HG03066 (cell line): ENCODE measurements at regions not wholly inside any gene's neighbourhood (a gene's known extent, or its start where the extent isn't known, plus 50 kb on each side); places are given as distances from the start of the nearest gene placed in this dataset.
"Not testable (repeated sequence)": the region's sequence is repeated elsewhere in the genome, so short reads cannot be mapped to it uniquely, and the experiment has no call there.

Experiments used
- ATAC-seq: cut with Tn5 transposase; IDR thresholded peaks from one replicate; pipeline ENCODE4 v1.9.1; 2021; ENCODE audit warnings: low read depth; ENCODE audit not compliant: unreplicated experiment

GRCh38 chr21:28334407-28334806 lies 658.3 kb downstream of the LTN1 start:
- no peak for ATAC-seq

GRCh38 chr21:28333578-28334075 lies 659.0 kb downstream of the LTN1 start:
- ATAC-seq: no peak

- no peak for ATAC-seq
Observed at GRCh38 chr21:28332796-28333195, 659.9 kb downstream of the LTN1 start.

- ATAC-seq: no peak
Observed at GRCh38 chr21:28325618-28326017, 667.1 kb downstream of the LTN1 start.

- no peak for ATAC-seq
Observed at GRCh38 chr21:28324690-28325089, 668.0 kb downstream of the LTN1 start.

GRCh38 chr21:28317177-28317950 lies 675.3 kb downstream of the LTN1 start:
- ATAC-seq: no peak

- ATAC-seq: no peak
Observed at GRCh38 chr21:28311411-28312190, 681.1 kb downstream of the LTN1 start.

GRCh38 chr21:28310711-28311110 lies 682.0 kb downstream of the LTN1 start:
- no peak for ATAC-seq

- ATAC-seq: no peak
Observed at GRCh38 chr21:28310171-28310685, 682.4 kb downstream of the LTN1 start.

- ATAC-seq: no peak
Observed at GRCh38 chr21:28309596-28309995, 683.1 kb downstream of the LTN1 start.

GRCh38 chr21:28308516-28308915 lies 684.2 kb downstream of the LTN1 start:
- no peak for ATAC-seq

- ATAC-seq: no peak
Observed at GRCh38 chr21:28299946-28300345, 692.7 kb downstream of the LTN1 start.

GRCh38 chr21:28298251-28298672 lies 694.4 kb downstream of the LTN1 start:
- no peak for ATAC-seq

GRCh38 chr21:28294051-28294450 lies 698.6 kb downstream of the LTN1 start:
- ATAC-seq: no peak

GRCh38 chr21:28283641-28284490 lies 708.8 kb downstream of the LTN1 start:
- no peak for ATAC-seq

GRCh38 chr21:28282833-28283232 lies 709.8 kb downstream of the LTN1 start:
- no peak for ATAC-seq

- not testable (repeated sequence) for ATAC-seq
Observed at GRCh38 chr21:28281357-28281756, 711.3 kb downstream of the LTN1 start.

GRCh38 chr21:28280611-28281010 lies 712.1 kb downstream of the LTN1 start:
- ATAC-seq: no peak

- ATAC-seq: no peak
Observed at GRCh38 chr21:28277324-28277723, 715.4 kb downstream of the LTN1 start.

- ATAC-seq: no peak
Observed at GRCh38 chr21:28272272-28272992, 720.2 kb downstream of the LTN1 start.
